GM12865 (cell line): ENCODE measurements at regions not wholly inside any gene's neighbourhood (a gene's known extent, or its start where the extent isn't known, plus 50 kb on each side); places are given as distances from the start of the nearest gene placed in this dataset.

Source experiments
- DNase-seq: peaks from one replicate; pipeline ENCODE4 v3.0.0; 2010; ENCODE audit warnings: low read depth
- H3K4me3 ChIP-seq: 2 replicates; pipeline ENCODE4 v1.5.1; 2011; ENCODE audit warnings: mild to moderate bottlenecking, low read depth, low read length, control low read depth
- CTCF ChIP-seq: IDR thresholded peaks from 2 replicates; pipeline ENCODE4 v1.5.1; 2011; ENCODE audit warnings: low read length, control low read depth, low read depth, inconsistent platforms; ENCODE audit not compliant: insufficient read depth; ENCODE audit errors: missing control alignments

- no peak overlapping the region for H3K4me3 ChIP-seq
- no peak for DNase-seq
- TF ChIP-seq CTCF, result no peak
Observed at GRCh38 chrX:140360924-140361323, 143.9 kb downstream of the SOX3 start.

- H3K4me3 ChIP-seq, result no peak overlapping the region
- DNase-seq, result no peak
- no peak for TF ChIP-seq CTCF
Observed at GRCh38 chrX:140360284-140360683, 144.6 kb downstream of the SOX3 start.

GRCh38 chrX:140355922-140356321 lies 148.9 kb downstream of the SOX3 start:
- DNase-seq, result no peak
- H3K4me3 ChIP-seq, result no peak overlapping the region
- no peak for TF ChIP-seq CTCF

- DNase-seq, result no peak
- no peak for TF ChIP-seq CTCF
- H3K4me3 ChIP-seq, result no peak overlapping the region
Observed at GRCh38 chrX:140355429-140355828, 149.4 kb downstream of the SOX3 start.

GRCh38 chrX:140354431-140355120 lies 150.3 kb downstream of the SOX3 start:
- H3K4me3 ChIP-seq, result no peak overlapping the region
- DNase-seq, result no peak
- TF ChIP-seq CTCF, result no peak

GRCh38 chrX:140346729-140347128 lies 158.1 kb downstream of the SOX3 start:
- DNase-seq, result no peak
- H3K4me3 ChIP-seq, result no peak overlapping the region
- no peak for TF ChIP-seq CTCF
